ENCODE measurements at regions not wholly inside any gene's neighbourhood (a gene's known extent, or its start where the extent isn't known, plus 50 kb on each side); places are given as distances from the start of the nearest gene placed in this dataset.

- TF ChIP-seq CTCF (IDR thresholded peaks at IDR 0.05; ENCODE audit: control insufficient read depth, extremely low read depth, insufficient read depth), result no peak
- no peak overlapping the region for H3K4me3 ChIP-seq (ENCODE audit: low read depth, low read length)
These were observed 123.7 kb upstream of the PROX1 start for GRCh38 chr1:213864091-213864490.

GRCh38 chr1:213868482-213868881 lies 119.3 kb upstream of the PROX1 start:
- no peak for TF ChIP-seq CTCF (IDR thresholded peaks at IDR 0.05; ENCODE audit: control insufficient read depth, extremely low read depth, insufficient read depth)
- DNase-seq (ENCODE audit: low read depth), result no peak
- no peak overlapping the region for H3K4me3 ChIP-seq (ENCODE audit: low read depth, low read length)

More at GRCh38 chr1:213864091-213864490, 123.7 kb upstream of the PROX1 start:
- no peak for DNase-seq (ENCODE audit: low read depth)

DNA sequence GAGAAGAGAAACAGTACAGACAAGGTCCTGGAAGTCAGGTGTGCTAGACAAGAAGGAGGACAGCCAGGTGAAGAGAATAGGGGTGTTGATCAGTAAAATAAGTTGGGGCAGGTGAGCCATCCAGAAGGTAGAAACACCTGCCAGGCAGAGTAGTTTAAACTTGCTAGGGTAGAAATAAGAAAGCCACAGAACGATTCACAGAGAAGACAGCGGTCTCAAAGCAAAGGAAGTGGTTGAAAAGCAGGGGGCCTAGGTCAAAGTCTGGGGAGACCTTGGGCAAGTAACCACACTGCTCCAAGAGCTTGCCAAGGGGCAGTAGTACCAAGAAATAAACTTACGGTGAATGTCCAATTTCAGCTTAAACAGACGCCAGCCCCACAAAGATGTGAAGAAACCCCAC lies 116.6 kb upstream of the PROX1 start:
- no peak for DNase-seq (ENCODE audit: low read depth)
- no peak overlapping the region for H3K4me3 ChIP-seq (ENCODE audit: low read depth, low read length)
- TF ChIP-seq CTCF (IDR thresholded peaks at IDR 0.05; ENCODE audit: control insufficient read depth, extremely low read depth, insufficient read depth), result no peak

- no peak overlapping the region for H3K4me3 ChIP-seq (ENCODE audit: low read depth, low read length)
- DNase-seq (ENCODE audit: low read depth), result no peak
- no peak for TF ChIP-seq CTCF (IDR thresholded peaks at IDR 0.05; ENCODE audit: control insufficient read depth, extremely low read depth, insufficient read depth)
These were observed 113.0 kb upstream of the PROX1 start for GRCh38 chr1:213874789-213875188.

DNA sequence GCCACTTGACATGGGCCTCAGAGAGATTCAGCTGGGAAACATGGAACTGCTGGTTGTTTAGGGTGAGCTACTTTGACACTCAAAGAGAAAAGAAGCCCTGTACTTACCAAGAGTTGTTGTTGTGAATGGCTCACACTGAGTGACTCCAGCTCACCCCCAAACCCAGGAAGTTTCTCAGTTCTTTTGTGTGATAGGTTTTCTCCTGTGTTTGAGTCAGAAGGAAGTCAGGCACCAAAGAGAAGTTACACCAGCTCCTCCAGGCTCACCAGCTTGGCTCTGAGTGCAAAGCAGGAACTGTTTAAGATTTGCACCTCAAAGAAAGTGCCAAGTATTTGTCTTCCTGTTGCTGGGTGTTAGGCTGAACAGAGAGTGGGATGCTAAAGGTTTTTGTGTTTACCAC lies 111.2 kb upstream of the PROX1 start:
- no peak for DNase-seq (ENCODE audit: low read depth)
- no peak overlapping the region for H3K4me3 ChIP-seq (ENCODE audit: low read depth, low read length)
- TF ChIP-seq CTCF (IDR thresholded peaks at IDR 0.05; ENCODE audit: control insufficient read depth, extremely low read depth, insufficient read depth), result no peak

DNA sequence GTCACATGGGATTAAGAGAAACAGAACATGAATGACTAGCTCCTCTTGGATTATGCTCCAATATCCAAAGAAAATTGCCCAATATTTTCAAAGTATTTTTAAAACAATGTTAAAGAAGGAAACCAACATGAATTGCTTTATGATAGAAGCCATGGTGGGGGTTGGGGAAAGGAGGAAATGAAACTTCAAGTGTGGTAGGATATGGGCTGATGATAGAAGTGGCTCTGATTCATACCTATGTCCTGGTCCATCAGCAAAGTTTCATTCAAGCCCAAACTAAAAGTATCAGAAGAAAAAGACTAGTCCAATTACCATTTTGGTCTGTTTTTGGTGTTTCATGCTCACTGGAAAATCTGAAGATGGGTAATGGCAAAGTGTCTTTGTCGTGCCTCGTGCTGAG lies 104.2 kb upstream of the PROX1 start:
- no peak for TF ChIP-seq CTCF (IDR thresholded peaks at IDR 0.05; ENCODE audit: control insufficient read depth, extremely low read depth, insufficient read depth)
- DNase-seq (ENCODE audit: low read depth), result no peak
- no peak overlapping the region for H3K4me3 ChIP-seq (ENCODE audit: low read depth, low read length)

DNA sequence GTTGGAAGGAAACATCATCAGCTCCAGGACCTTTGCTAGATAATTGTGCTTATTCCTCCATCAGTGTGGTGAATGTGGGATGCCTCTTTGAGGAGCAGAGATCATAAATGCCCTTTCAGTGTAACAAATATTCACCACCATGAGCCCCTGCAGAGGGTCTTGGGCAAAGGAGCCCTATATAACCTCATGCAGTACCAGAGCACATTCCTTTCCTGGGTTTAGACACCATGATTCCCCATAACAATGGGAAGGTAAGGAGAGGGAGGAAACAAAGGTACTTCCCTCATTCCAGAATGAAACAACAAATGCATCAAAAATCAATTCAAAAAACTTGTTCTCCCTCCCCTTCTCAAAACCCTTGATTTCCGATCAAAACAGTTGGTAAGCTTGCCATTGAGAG lies 103.4 kb upstream of the PROX1 start:
- H3K4me3 ChIP-seq (ENCODE audit: low read depth, low read length), result no peak overlapping the region
- TF ChIP-seq CTCF (IDR thresholded peaks at IDR 0.05; ENCODE audit: control insufficient read depth, extremely low read depth, insufficient read depth), result no peak
- no peak for DNase-seq (ENCODE audit: low read depth)
